SK-N-SH (cell line): ENCODE measurements at regions not wholly inside any gene's neighbourhood (a gene's known extent, or its start where the extent isn't known, plus 50 kb on each side); places are given as distances from the start of the nearest gene placed in this dataset.

Source experiments
- CTCF ChIA-PET: fragments of 300-600, 350-600 bp; formaldehyde crosslinking; extraction: SDS; loops from one replicate; lab custom pipeline; 2021; lab: Yijun Ruan, JAX
- POLR2A ChIA-PET: fragments of 350-600 bp; sonication (Branson Sonifier 250); formaldehyde crosslinking; extraction: SDS; loops from one replicate; lab custom pipeline; 2020; ENCODE audit warnings: antibody characterized with exemption, inconsistent platforms; lab: Yijun Ruan, JAX
- DNase-seq: peaks from one replicate; pipeline ENCODE4 v3.0.0; 2012
- H2AFZ ChIP-seq: fragments of 200-600 bp; sonication (generic); 2 replicates; pipeline ENCODE4 v1.8.1; 2016; ENCODE audit warnings: antibody characterized with exemption, mild to moderate bottlenecking, low read depth
- H3F3A ChIP-seq: fragments of 200-600 bp; sonication (generic); replicated peaks from 2 replicates; pipeline ENCODE3; 2016; ENCODE audit warnings: antibody characterized with exemption, mild to moderate bottlenecking; ENCODE audit not compliant: insufficient read depth
- H3K27ac ChIP-seq, 2 experiments: fragments of 200-500 bp in 1 of 2; fragments of 200-600 bp in 1 of 2; sonication (Bioruptor generic) in 1 of 2; sonication (generic), shearing (Covaris generic) in 1 of 2; 2 replicates each; pipeline versions ENCODE4 v1.5.1 to v1.6.1; 2014 to 2016; ENCODE audit warnings: low read depth in 2 of 2, inconsistent platforms in 1 of 2, low read length in 1 of 2, mild to moderate bottlenecking in 1 of 2, mixed read lengths in 1 of 2
- H3K27me3 ChIP-seq: fragments of 200-600 bp; sonication (generic), shearing (Covaris generic); 2 replicates; pipeline ENCODE4 v1.6.1; 2016; ENCODE audit warnings: mixed run types; ENCODE audit not compliant: insufficient read depth
- H3K36me3 ChIP-seq, 2 experiments: fragments of 200-500 bp in 1 of 2; fragments of 200-600 bp in 1 of 2; sonication (Bioruptor generic) in 1 of 2; sonication (generic) in 1 of 2; replicated peaks in 1 of 2; 2 replicates each; pipeline versions ENCODE3 to v1.5.1; 2014 to 2016; ENCODE audit warnings: low read length in 1 of 2, mild to moderate bottlenecking in 1 of 2; ENCODE audit not compliant: insufficient read depth in 2 of 2, control insufficient read depth in 1 of 2
- H3K4me1 ChIP-seq, 2 experiments: fragments of 200-500 bp in 1 of 2; fragments of 200-600 bp in 1 of 2; sonication (Bioruptor generic) in 1 of 2; sonication (generic), shearing (Covaris generic) in 1 of 2; 2 replicates each; pipeline versions ENCODE4 v1.5.1 to v1.6.1; 2014 to 2016; ENCODE audit warnings: low read depth in 1 of 2, low read length in 1 of 2, mixed run types in 1 of 2; ENCODE audit not compliant: insufficient read depth in 2 of 2, control insufficient read depth in 1 of 2
- H3K4me2 ChIP-seq: fragments of 200-600 bp; sonication (generic), shearing (Covaris generic); 2 replicates; pipeline ENCODE4 v1.6.1; 2017; ENCODE audit warnings: mixed run types
- H3K4me3 ChIP-seq, 2 experiments: fragments of 200-500 bp in 1 of 2; fragments of 200-600 bp in 1 of 2; sonication (Bioruptor generic) in 1 of 2; sonication (generic), shearing (Covaris generic) in 1 of 2; 2 replicates each; pipeline versions ENCODE4 v1.5.1 to v1.8.1; 2014 to 2016; ENCODE audit warnings: low read depth in 2 of 2, inconsistent platforms in 1 of 2, low read length in 1 of 2, mild to moderate bottlenecking in 1 of 2, mixed read lengths in 1 of 2, moderate library complexity in 1 of 2
- H3K79me2 ChIP-seq: fragments of 200-600 bp; sonication (generic); 2 replicates; pipeline ENCODE4 v1.8.1; 2017; ENCODE audit warnings: mild to moderate bottlenecking; ENCODE audit not compliant: insufficient read depth
- H3K9ac ChIP-seq: fragments of 200-600 bp; sonication (generic); 2 replicates; pipeline ENCODE4 v1.6.1; 2017; ENCODE audit warnings: mixed run types
- H3K9me2 ChIP-seq: fragments of 200-600 bp; sonication (generic); 2 replicates; pipeline ENCODE4 v1.6.1; 2017; ENCODE audit warnings: mixed run types
- H3K9me3 ChIP-seq: fragments of 200-600 bp; sonication (generic); 2 replicates; pipeline ENCODE4 v1.6.1; 2017; ENCODE audit warnings: mixed run types, mild to moderate bottlenecking, moderate library complexity
- H4K20me1 ChIP-seq: fragments of 200-600 bp; sonication (generic); 2 replicates; pipeline ENCODE4 v1.6.1; 2017; ENCODE audit warnings: mild to moderate bottlenecking, mixed run types; ENCODE audit not compliant: insufficient read depth
- EP300 ChIP-seq, 2 experiments: IDR thresholded peaks; 2 replicates each; pipeline versions ENCODE4 v1.4.0 to v1.6.1; 2012; ENCODE audit warnings: borderline replicate concordance in 1 of 2, low read depth in 1 of 2, low read length in 1 of 2
- EZH2phosphoT487 ChIP-seq: fragments of 200-600 bp; sonication (generic); IDR thresholded peaks from 2 replicates; pipeline ENCODE4 v1.6.1; 2017; ENCODE audit warnings: low read depth, mixed run types, mild to moderate bottlenecking, antibody characterized with exemption, moderate library complexity, borderline replicate concordance
- GABPA ChIP-seq: IDR thresholded peaks from 2 replicates; pipeline ENCODE4 v1.4.0; 2012; ENCODE audit warnings: low read depth, mild to moderate bottlenecking
- GATA2 ChIP-seq: sonication (generic); formaldehyde crosslinking; IDR thresholded peaks from 2 replicates; pipeline ENCODE4 v1.5.0; 2020; ENCODE audit warnings: mild to moderate bottlenecking, missing genetic modification reagents
- MXI1 ChIP-seq: IDR thresholded peaks from 2 replicates; pipeline ENCODE4 v1.6.1; 2012; ENCODE audit warnings: mild to moderate bottlenecking, low read depth, low read length, improper control_type of control experiment
- NFIC ChIP-seq: IDR thresholded peaks from 2 replicates; pipeline ENCODE4 v1.4.0; 2012; ENCODE audit warnings: borderline replicate concordance
- RAD21 ChIP-seq: IDR thresholded peaks from 2 replicates; pipeline ENCODE4 v1.6.1; 2012; ENCODE audit warnings: mild to moderate bottlenecking, low read length
- REST ChIP-seq: IDR thresholded peaks from 2 replicates; pipeline ENCODE4 v1.6.1; 2012; ENCODE audit warnings: mild to moderate bottlenecking, low read depth, low read length, moderate library complexity
- SIN3A ChIP-seq: IDR thresholded peaks from 2 replicates; pipeline ENCODE4 v1.6.1; 2012; ENCODE audit warnings: low read depth, mild to moderate bottlenecking, low read length, moderate library complexity, borderline replicate concordance
- TAF1 ChIP-seq: IDR thresholded peaks from 2 replicates; pipeline ENCODE4 v1.6.1; 2012; ENCODE audit warnings: low read depth, mild to moderate bottlenecking, low read length, moderate library complexity, borderline replicate concordance
- TCF12 ChIP-seq: IDR thresholded peaks from 2 replicates; pipeline ENCODE4 v1.4.0; 2012
- WGBS: methylation state at CpG from one replicate; pipeline ENCODE4 v1.1.6; 2017; ENCODE audit warnings: low lambda C conversion rate; 5-methylcytosine and 5-hydroxymethylcytosine counted together
- TF ChIP-seq, protein P1 (sequence below): IDR thresholded peaks from 2 replicates; pipeline ENCODE4; 2012
- TF ChIP-seq, protein P2 (sequence below): IDR thresholded peaks from 2 replicates; pipeline ENCODE4 v1.4.0; 2012; ENCODE audit warnings: low read depth, borderline replicate concordance
- TF ChIP-seq, protein P3 (sequence below): IDR thresholded peaks from 2 replicates; pipeline ENCODE4 v1.4.0; 2012; ENCODE audit warnings: low read depth

DNA sequence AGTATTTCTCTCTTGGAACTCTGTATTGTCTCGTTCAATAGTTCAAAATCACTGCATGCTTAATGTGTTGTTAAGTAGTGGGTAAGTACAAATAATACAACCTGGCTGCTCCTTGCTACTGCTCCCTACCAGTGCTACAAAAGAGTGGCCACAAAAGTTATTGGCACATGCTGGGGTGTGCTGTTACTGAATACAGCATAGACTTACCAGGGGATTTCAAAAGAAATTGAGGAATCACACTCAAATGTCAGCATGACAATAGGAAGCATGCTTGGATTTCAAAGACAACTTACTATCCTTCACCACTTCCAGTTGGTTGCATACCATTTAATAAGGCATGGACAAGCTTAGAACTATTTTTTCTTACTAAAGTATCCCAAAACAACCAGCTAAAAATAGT is 1041.3 kb upstream of the SPRY2 start:
- Histone ChIP-seq H3K4me3 (no peak overlapping the region), H3K4me1 (no peaks in the 10 kb centered on the region), H4K20me1 (no peaks in the 10 kb centered on the region), H3K27me3 (no peaks in the 10 kb centered on the region), H3K4me2 (no peak overlapping the region), H3K79me2 (no peaks in the 10 kb centered on the region), H3K9me2 (no peaks in the 10 kb centered on the region), H3K9ac (no peak overlapping the region), H3K36me3 (no peaks in the 10 kb centered on the region), H3F3A (no peaks in the 10 kb centered on the region)
- ChIA-PET POLR2A (no interaction called here), CTCF (interaction anchor here (0.6 kb wide), 1 partner anchor 976 kb away, joined by 3 read pairs; no protein-coding TSS in a partner anchor)
- 0% methylated on average over 1 of the region's 1 CpG for WGBS
- DNase-seq = no peak
- no peak for TF ChIP-seq EZH2phosphoT487
- no peak for TF ChIP-seq GABPA
- no peak for TF ChIP-seq SIN3A
- TF ChIP-seq NFIC = no peak
- TF ChIP-seq, protein P1, sequence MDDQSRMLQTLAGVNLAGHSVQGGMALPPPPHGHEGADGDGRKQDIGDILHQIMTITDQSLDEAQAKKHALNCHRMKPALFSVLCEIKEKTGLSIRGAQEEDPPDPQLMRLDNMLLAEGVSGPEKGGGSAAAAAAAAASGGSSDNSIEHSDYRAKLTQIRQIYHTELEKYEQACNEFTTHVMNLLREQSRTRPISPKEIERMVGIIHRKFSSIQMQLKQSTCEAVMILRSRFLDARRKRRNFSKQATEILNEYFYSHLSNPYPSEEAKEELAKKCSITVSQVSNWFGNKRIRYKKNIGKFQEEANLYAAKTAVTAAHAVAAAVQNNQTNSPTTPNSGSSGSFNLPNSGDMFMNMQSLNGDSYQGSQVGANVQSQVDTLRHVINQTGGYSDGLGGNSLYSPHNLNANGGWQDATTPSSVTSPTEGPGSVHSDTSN = no peak
- TF ChIP-seq TAF1 = no peak
- TF ChIP-seq TCF12 = no peak
- TF ChIP-seq MXI1 = no peak
- no peak for TF ChIP-seq EP300 (IDR thresholded peaks at IDR 0.05; ENCODE audit: borderline replicate concordance in 1 of 2, low read depth in 1 of 2, low read length in 1 of 2)
- TF ChIP-seq, protein P2, sequence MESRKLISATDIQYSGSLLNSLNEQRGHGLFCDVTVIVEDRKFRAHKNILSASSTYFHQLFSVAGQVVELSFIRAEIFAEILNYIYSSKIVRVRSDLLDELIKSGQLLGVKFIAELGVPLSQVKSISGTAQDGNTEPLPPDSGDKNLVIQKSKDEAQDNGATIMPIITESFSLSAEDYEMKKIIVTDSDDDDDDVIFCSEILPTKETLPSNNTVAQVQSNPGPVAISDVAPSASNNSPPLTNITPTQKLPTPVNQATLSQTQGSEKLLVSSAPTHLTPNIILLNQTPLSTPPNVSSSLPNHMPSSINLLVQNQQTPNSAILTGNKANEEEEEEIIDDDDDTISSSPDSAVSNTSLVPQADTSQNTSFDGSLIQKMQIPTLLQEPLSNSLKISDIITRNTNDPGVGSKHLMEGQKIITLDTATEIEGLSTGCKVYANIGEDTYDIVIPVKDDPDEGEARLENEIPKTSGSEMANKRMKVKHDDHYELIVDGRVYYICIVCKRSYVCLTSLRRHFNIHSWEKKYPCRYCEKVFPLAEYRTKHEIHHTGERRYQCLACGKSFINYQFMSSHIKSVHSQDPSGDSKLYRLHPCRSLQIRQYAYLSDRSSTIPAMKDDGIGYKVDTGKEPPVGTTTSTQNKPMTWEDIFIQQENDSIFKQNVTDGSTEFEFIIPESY = no peak
- TF ChIP-seq, all 33 proteins: peak for 0
- no peaks in the 10 kb centered on the region for H3K9me3 ChIP-seq
- H3K27ac ChIP-seq = no peak overlapping the region
- H2AFZ ChIP-seq = no peak overlapping the region

- DNase-seq = no peak
- POLR2A ChIA-PET = no interaction called here
- H4K20me1 ChIP-seq = no peaks in the 10 kb centered on the region
Measured at GRCh38 chr13:81381560-81381959, 1040.6 kb upstream of the SPRY2 start.

More at GRCh38 chr13:81381560-81381959, 1040.6 kb upstream of the SPRY2 start:
- TF ChIP-seq GATA2 (CRISPR knock-in tag) (no peak), RAD21 (no peak), REST (no peak)
- TF ChIP-seq, protein P3, sequence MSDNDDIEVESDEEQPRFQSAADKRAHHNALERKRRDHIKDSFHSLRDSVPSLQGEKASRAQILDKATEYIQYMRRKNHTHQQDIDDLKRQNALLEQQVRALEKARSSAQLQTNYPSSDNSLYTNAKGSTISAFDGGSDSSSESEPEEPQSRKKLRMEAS = no peak
- TF ChIP-seq, all 33 proteins: peak for 0
- no peaks in the 10 kb centered on the region for H3F3A ChIP-seq
- no peaks in the 10 kb centered on the region for H3K36me3 ChIP-seq
- no peak overlapping the region for H3K9ac ChIP-seq
- no peaks in the 10 kb centered on the region for H3K79me2 ChIP-seq
- no peak overlapping the region for H3K4me3 ChIP-seq
- 21% methylated on average over 1 of the region's 1 CpG for WGBS
- CTCF ChIA-PET = no interaction called here
- no peaks in the 10 kb centered on the region for H3K27me3 ChIP-seq
- no peaks in the 10 kb centered on the region for H3K9me3 ChIP-seq
- H3K27ac ChIP-seq = no peak overlapping the region
- no peaks in the 10 kb centered on the region for H3K9me2 ChIP-seq
- no peak overlapping the region for H3K4me2 ChIP-seq
- no peak overlapping the region for H2AFZ ChIP-seq
- H3K4me1 ChIP-seq = no peaks in the 10 kb centered on the region
